Lung (tissue), 11 donors: ENCODE measurements at regions not wholly inside any gene's neighbourhood (a gene's known extent, or its start where the extent isn't known, plus 50 kb on each side); places are given as distances from the start of the nearest gene placed in this dataset.
"Not testable (repeated sequence)": the region's sequence is repeated elsewhere in the genome, so short reads cannot be mapped to it uniquely, and the experiment has no call there.

ENCODE experiments used
- ATAC-seq: fragments of 200-7000 bp; cut with Tn5 transposase; one replicate; pipeline ENCODE4 v1.9.1; 2020; ENCODE audit warnings: moderate number of reproducible peaks; ENCODE audit not compliant: insufficient read depth, low FRiP score
- DNase-seq, 3 donors: peaks; one replicate each; pipeline ENCODE4 v3.0.0-alpha.2; 2013 to 2017
- H3K27ac ChIP-seq, 2 donors: one replicate each; pipeline ENCODE4 v1.5.1; 2013; ENCODE audit warnings: mild to moderate bottlenecking in 2 of 2, moderate library complexity in 2 of 2, control low read depth in 1 of 2, inconsistent platforms in 1 of 2, low read depth in 1 of 2, low read length in 1 of 2
- H3K27me3 ChIP-seq, 3 donors: one replicate each; pipeline ENCODE4 v1.5.1; 2013; ENCODE audit warnings: low read length in 2 of 3; ENCODE audit not compliant: control insufficient read depth in 3 of 3, insufficient read depth in 3 of 3
- H3K36me3 ChIP-seq, 4 donors: one replicate each; pipeline ENCODE4 v1.5.1; 2013; ENCODE audit warnings: low read length in 4 of 4, mild to moderate bottlenecking in 1 of 4, moderate library complexity in 1 of 4; ENCODE audit not compliant: control insufficient read depth in 4 of 4, insufficient read depth in 4 of 4
- H3K4me1 ChIP-seq, 5 donors: one replicate each; pipeline ENCODE4 v1.5.1; 2013; ENCODE audit warnings: low read length in 5 of 5, mild to moderate bottlenecking in 2 of 5, moderate library complexity in 1 of 5; ENCODE audit not compliant: control insufficient read depth in 5 of 5, insufficient read depth in 5 of 5
- H3K4me3 ChIP-seq: one replicate; pipeline ENCODE4 v1.5.1; 2013; ENCODE audit warnings: mild to moderate bottlenecking, control low read depth, moderate library complexity
- H3K9ac ChIP-seq, 2 donors: one replicate each; pipeline ENCODE4 v1.5.1; 2013; ENCODE audit warnings: low read length in 2 of 2, control low read depth in 1 of 2; ENCODE audit not compliant: insufficient read depth in 1 of 2
- H3K9me3 ChIP-seq, 4 donors: one replicate each; pipeline ENCODE4 v1.5.1; 2013; ENCODE audit warnings: low read length in 3 of 4, mild to moderate bottlenecking in 1 of 4, moderate library complexity in 1 of 4; ENCODE audit not compliant: control insufficient read depth in 4 of 4, insufficient read depth in 3 of 4
- WGBS, 2 donors: extraction: QIAGEN DNeasy Blood & Tissue Kit; methylation state at CpG; one replicate each; pipeline ENCODE4 v1.1.7; 2013; 5-methylcytosine and 5-hydroxymethylcytosine counted together
- TF ChIP-seq, protein P1 (sequence below): IDR thresholded peaks from 2 replicates; pipeline ENCODE4 v1.5.1; 2012; ENCODE audit warnings: mild to moderate bottlenecking; ENCODE audit errors: control extremely low read depth, extremely low read depth
- donor health status: control.
- donor health status: control.
- donor health status: Bipolar disorder and iron deficiency.
- donor health status: healthy.
- donor health status: DM: yes; HTN: yes; CAD: no.

DNA sequence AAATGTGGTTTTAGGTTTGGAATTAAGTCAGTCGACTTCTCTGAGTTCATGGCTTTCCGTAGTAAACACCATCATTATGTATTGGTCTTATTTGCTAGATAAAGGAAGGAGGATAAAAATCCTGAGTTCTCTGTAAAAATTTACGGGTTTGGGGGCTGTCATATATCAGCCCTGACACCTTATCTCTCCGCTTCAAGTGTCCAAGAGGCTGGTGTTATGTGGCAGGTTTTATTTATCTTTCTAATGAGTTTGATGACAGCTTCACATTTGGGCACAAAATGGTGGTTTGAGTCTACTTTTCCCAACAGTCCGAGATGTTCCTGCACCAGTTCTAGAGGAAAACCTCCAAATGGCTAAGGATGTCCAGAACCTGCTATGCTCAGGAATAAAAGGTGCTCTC lies 67.3 kb upstream of the VSTM5 start:
- Histone ChIP-seq H3K27ac (no peak overlapping the region), H3K36me3 (no peaks in the 10 kb centered on the region), H3K9ac (no peak overlapping the region), H3K27me3 (no peaks in the 10 kb centered on the region), H3K4me3 (no peak overlapping the region), H3K9me3 (no peaks in the 10 kb centered on the region), H3K4me1 (no peaks in the 10 kb centered on the region)
- WGBS, 2 donors = 81 to 89% methylated on average over 5 of the region's 5 CpGs
- ATAC-seq = no peak
- DNase-seq = no peak
- TF ChIP-seq, protein P1, sequence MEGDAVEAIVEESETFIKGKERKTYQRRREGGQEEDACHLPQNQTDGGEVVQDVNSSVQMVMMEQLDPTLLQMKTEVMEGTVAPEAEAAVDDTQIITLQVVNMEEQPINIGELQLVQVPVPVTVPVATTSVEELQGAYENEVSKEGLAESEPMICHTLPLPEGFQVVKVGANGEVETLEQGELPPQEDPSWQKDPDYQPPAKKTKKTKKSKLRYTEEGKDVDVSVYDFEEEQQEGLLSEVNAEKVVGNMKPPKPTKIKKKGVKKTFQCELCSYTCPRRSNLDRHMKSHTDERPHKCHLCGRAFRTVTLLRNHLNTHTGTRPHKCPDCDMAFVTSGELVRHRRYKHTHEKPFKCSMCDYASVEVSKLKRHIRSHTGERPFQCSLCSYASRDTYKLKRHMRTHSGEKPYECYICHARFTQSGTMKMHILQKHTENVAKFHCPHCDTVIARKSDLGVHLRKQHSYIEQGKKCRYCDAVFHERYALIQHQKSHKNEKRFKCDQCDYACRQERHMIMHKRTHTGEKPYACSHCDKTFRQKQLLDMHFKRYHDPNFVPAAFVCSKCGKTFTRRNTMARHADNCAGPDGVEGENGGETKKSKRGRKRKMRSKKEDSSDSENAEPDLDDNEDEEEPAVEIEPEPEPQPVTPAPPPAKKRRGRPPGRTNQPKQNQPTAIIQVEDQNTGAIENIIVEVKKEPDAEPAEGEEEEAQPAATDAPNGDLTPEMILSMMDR = no peak

DNA sequence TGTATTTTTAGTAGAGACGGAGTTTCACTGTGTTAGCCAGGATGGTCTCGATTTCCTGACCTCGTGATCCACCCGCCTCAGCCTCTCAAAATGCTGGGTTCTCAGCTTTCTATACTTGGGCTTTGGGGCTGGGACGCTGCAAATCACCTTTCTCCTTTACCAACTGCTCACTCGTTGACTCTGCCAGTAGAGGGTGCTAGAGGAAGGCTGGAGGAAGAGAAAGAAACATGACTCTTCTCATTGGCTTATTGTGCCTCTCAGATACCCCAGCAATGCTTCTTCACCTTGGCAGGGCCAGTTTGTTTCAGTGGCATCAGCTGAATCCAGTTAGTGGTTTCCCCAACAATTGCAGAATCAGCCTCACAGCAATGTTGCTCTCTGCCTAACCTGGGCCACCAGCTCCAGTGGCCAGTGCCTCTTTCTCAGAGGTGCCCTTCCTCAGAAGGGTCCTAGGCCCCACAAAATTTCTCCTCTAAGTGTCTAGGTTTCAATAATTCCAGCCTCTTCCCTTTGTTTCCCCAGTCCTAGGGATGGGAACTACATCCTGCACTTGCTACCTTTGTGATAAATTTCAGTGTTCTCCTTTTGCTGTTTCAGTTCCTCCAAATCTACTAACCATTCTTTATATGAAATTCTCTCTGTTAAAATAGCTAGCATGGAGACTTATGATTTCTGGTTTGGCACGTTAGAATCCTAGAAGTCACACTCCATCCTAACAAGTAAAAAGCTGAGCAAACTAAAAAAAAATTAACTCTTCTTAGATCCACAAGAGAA lies 71.5 kb upstream of the VSTM5 start:
- no peaks in the 10 kb centered on the region for H3K27me3 ChIP-seq
- H3K9me3 ChIP-seq = no peaks in the 10 kb centered on the region
- no peaks in the 10 kb centered on the region for H3K4me1 ChIP-seq
- H3K27ac ChIP-seq = no peak overlapping the region
- peak; percentile 32 to 61 (median 54) for DNase-seq
- no peaks in the 10 kb centered on the region for H3K36me3 ChIP-seq
- 35 to 45% methylated on average over 7 of the region's 7 CpGs for WGBS, 2 donors
- ATAC-seq = peak; percentile 62
- TF ChIP-seq, protein P1 = no peak
- no peak overlapping the region for H3K4me3 ChIP-seq
- H3K9ac ChIP-seq = no peak overlapping the region

DNA sequence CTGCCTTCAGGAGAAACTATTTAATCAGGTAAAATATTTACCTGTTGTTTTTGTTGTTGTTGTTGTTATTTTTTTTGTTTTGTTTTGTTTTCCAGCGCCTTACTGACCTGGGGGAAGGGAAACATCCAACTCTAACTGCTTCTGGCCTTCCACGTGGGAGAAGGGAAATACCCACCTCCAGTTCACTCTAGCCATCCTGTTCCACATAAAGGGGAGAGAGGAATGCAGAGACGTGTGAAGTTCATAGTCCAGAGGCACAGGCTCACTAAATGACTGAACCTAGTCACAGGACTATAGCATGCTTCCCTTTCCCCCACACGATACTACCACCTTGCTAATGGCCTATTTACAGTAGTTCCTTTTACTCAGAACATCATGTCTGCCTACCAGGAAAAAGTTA lies 72.4 kb upstream of the VSTM5 start:
- Histone ChIP-seq H3K27me3 (no peaks in the 10 kb centered on the region), H3K27ac (no peak overlapping the region), H3K9ac (no peak overlapping the region), H3K9me3 (no peaks in the 10 kb centered on the region), H3K4me3 (no peak overlapping the region), H3K4me1 (no peaks in the 10 kb centered on the region), H3K36me3 (no peaks in the 10 kb centered on the region)
- DNase-seq (no peak), ATAC-seq (no peak)
- WGBS, 2 donors = 59 to 79% methylated on average over 4 of the region's 4 CpGs
- TF ChIP-seq, protein P1 = no peak

DNA sequence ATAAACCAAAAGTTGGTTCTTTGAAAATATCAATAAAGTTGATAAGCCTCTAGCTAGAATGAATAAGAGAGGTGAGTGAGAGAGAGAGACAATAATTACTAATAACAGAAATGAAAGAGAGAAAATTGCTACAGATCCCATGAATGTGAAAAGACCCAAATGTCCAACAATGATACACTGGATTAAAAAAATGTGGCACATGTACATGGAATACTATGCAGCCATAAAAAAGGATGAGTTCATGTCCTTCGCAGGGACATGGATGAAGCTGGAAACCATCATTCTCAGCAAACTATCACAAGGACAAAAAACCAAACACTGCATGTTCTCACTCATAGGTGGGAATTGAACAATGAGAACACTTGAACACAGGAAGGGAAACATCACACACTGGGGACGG lies 75.7 kb upstream of the VSTM5 start:
- not testable (repeated sequence) for DNase-seq, H3K4me1 ChIP-seq, ATAC-seq, H3K27me3 ChIP-seq, H3K9ac ChIP-seq, H3K36me3 ChIP-seq, H3K27ac ChIP-seq, H3K9me3 ChIP-seq, H3K4me3 ChIP-seq
- 77 to 85% methylated on average over 2 of the region's 2 CpGs for WGBS, 2 donors
